ENCODE measurements at regions not wholly inside any gene's neighbourhood (a gene's known extent, or its start where the extent isn't known, plus 50 kb on each side); places are given as distances from the start of the nearest gene placed in this dataset.

DNA sequence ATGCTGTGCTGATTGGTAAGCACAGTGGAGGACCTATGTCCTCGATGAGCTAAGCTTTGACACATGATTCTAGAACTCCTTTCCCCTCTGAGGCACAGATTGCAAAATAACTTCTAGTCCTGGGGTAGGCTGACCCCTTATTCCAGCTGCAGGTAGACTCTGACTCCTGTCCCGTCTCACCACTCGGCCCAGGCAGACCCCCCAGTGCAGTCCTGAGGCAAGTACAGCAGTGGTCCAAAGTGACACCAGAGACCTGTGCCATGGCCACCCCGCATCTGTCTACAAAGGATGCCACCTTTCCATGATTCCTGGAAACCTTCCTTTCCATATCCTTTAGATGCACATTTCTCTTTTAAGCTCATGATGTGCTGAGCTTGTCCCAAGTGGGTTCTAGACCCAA lies 482.5 kb downstream of the ZNF536 start:
- Histone ChIP-seq H3K9me2 (replicated peaks; ENCODE audit: insufficient read depth, low read length) (no peaks in the 10 kb centered on the region), H3K4me1 (ENCODE audit: low read length) (no peaks in the 10 kb centered on the region), H3K4me2 (ENCODE audit: low read depth, low read length, poor library complexity, severe bottlenecking) (no peak overlapping the region), H3K79me2 (ENCODE audit: low read length) (no peaks in the 10 kb centered on the region), H3K4me3 (ENCODE audit: low read length) (no peak overlapping the region), H3K9ac (ENCODE audit: low read length) (no peak overlapping the region), H3K27ac (ENCODE audit: low read length) (no peak overlapping the region), H3K27me3 (ENCODE audit: low read length) (no peaks in the 10 kb centered on the region), H3K9me3 (ENCODE audit: low read length) (no peaks in the 10 kb centered on the region), H4K20me1 (ENCODE audit: insufficient read depth, low read depth, low read length) (no peaks in the 10 kb centered on the region), H3K36me3 (ENCODE audit: insufficient read depth, low read length) (no peaks in the 10 kb centered on the region), H2AFZ (ENCODE audit: low read length) (no peak overlapping the region)
- no peak for DNase-seq

DNA sequence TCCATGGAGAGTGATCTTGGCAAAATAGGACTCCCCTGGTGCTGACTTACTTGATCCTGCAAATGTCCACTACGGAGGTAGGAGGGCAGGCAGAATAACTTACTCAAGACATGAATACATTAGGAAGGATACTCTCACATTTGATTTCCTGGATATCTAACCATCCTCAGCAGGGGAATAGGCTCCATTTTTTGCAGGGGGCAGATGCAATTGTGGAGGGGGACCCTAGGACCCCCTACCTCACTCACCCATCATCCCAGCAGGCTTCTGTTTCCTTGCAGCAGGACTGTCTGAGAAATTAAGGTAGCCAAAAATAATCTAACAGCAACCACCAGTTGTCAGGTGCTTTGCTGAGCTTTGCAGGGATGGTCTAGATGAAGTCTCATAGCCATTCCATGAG lies 482.0 kb downstream of the ZNF536 start:
- Histone ChIP-seq H3K4me2 (ENCODE audit: low read depth, low read length, poor library complexity, severe bottlenecking) (no peak overlapping the region), H3K79me2 (ENCODE audit: low read length) (no peaks in the 10 kb centered on the region), H3K27me3 (ENCODE audit: low read length) (no peaks in the 10 kb centered on the region), H3K4me1 (ENCODE audit: low read length) (no peaks in the 10 kb centered on the region), H3K9me3 (ENCODE audit: low read length) (no peaks in the 10 kb centered on the region), H3K9me2 (replicated peaks; ENCODE audit: insufficient read depth, low read length) (no peaks in the 10 kb centered on the region), H3K27ac (ENCODE audit: low read length) (no peak overlapping the region), H3K9ac (ENCODE audit: low read length) (no peak overlapping the region), H2AFZ (ENCODE audit: low read length) (no peak overlapping the region), H4K20me1 (ENCODE audit: insufficient read depth, low read depth, low read length) (no peaks in the 10 kb centered on the region), H3K4me3 (ENCODE audit: low read length) (no peak overlapping the region), H3K36me3 (ENCODE audit: insufficient read depth, low read length) (no peaks in the 10 kb centered on the region)
- no peak for DNase-seq

DNA sequence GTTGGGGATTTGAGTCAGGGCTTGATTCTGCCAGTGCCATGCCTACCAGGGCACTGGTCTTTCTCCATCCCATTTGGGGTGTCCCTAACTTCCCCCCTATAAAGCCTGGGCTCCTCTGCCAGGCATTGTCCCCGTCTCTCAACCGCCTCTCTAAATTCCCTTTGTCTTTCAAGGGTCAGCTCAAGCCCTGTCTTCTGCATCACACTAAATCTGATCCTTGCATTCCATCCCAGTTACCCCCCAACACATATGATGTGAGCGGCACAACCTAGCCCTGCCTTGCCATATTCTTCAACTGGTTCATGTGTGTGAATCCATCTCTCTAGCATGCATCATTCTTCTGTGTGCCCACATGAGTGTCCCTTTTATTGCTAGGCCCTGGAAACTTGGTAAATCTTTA lies 480.9 kb downstream of the ZNF536 start:
- H3K9me3 ChIP-seq (ENCODE audit: low read length), result no peaks in the 10 kb centered on the region
- H2AFZ ChIP-seq (ENCODE audit: low read length), result no peak overlapping the region
- no peaks in the 10 kb centered on the region for H3K79me2 ChIP-seq (ENCODE audit: low read length)
- no peaks in the 10 kb centered on the region for H3K36me3 ChIP-seq (ENCODE audit: insufficient read depth, low read length)
- H3K9ac ChIP-seq (ENCODE audit: low read length), result no peak overlapping the region
- H3K4me3 ChIP-seq (ENCODE audit: low read length), result no peak overlapping the region
- no peaks in the 10 kb centered on the region for H3K4me1 ChIP-seq (ENCODE audit: low read length)
- no peaks in the 10 kb centered on the region for H3K27me3 ChIP-seq (ENCODE audit: low read length)
- H4K20me1 ChIP-seq (ENCODE audit: insufficient read depth, low read depth, low read length), result no peaks in the 10 kb centered on the region
- no peaks in the 10 kb centered on the region for H3K9me2 ChIP-seq (replicated peaks; ENCODE audit: insufficient read depth, low read length)
- no peak for DNase-seq
- no peak overlapping the region for H3K4me2 ChIP-seq (ENCODE audit: low read depth, low read length, poor library complexity, severe bottlenecking)
- no peak overlapping the region for H3K27ac ChIP-seq (ENCODE audit: low read length)

DNA sequence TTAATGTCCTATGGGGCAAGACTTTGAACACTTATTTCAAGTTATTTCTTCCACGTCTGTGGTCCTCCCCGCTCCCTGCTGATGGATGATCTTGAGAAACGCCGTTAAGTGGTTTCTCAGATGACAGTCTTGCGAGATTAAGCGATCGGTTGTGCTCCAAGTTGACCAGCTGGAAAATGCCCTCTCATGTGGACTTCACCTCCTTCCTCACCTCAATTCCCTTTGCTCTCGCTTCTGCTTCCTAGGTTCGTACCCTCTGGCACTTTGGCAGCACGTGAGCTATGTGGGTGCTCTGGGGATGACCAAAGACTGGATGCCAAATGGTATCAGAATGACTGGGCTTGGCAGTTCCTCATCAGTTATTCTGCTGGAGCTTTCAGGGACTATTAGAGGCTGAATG lies 480.0 kb downstream of the ZNF536 start:
- no peaks in the 10 kb centered on the region for H3K9me3 ChIP-seq (ENCODE audit: low read length)
- H3K4me3 ChIP-seq (ENCODE audit: low read length), result no peak overlapping the region
- H2AFZ ChIP-seq (ENCODE audit: low read length), result no peak overlapping the region
- no peaks in the 10 kb centered on the region for H3K4me1 ChIP-seq (ENCODE audit: low read length)
- H3K9ac ChIP-seq (ENCODE audit: low read length), result no peak overlapping the region
- H3K27ac ChIP-seq (ENCODE audit: low read length), result no peak overlapping the region
- no peaks in the 10 kb centered on the region for H3K27me3 ChIP-seq (ENCODE audit: low read length)
- H4K20me1 ChIP-seq (ENCODE audit: insufficient read depth, low read depth, low read length), result no peaks in the 10 kb centered on the region
- no peaks in the 10 kb centered on the region for H3K36me3 ChIP-seq (ENCODE audit: insufficient read depth, low read length)
- no peaks in the 10 kb centered on the region for H3K9me2 ChIP-seq (replicated peaks; ENCODE audit: insufficient read depth, low read length)
- H3K4me2 ChIP-seq (ENCODE audit: low read depth, low read length, poor library complexity, severe bottlenecking), result no peak overlapping the region
- DNase-seq, result no peak
- no peaks in the 10 kb centered on the region for H3K79me2 ChIP-seq (ENCODE audit: low read length)

DNA sequence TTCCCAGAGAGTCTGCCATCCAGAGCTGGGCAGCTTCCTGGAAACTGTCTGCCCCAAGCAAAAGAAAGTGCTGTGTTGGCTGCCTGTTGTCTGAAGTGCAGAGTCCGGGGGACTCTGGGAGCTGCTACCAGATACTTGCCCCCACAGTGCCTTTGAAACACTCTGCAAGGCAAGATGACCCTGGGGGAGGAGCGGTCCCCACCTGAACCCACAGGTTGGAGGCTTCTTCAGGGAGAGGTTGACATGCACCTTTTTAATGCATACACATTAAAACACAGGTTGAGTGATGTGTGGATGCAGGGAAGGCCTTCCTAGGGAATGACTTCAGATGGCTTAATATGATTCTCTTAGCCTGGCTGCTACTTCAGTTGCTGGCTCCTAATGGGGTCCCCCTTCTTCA lies 479.5 kb downstream of the ZNF536 start:
- Histone ChIP-seq H3K4me2 (ENCODE audit: low read depth, low read length, poor library complexity, severe bottlenecking) (no peak overlapping the region), H3K4me3 (ENCODE audit: low read length) (no peak overlapping the region), H3K79me2 (ENCODE audit: low read length) (no peaks in the 10 kb centered on the region), H3K9me2 (replicated peaks; ENCODE audit: insufficient read depth, low read length) (no peaks in the 10 kb centered on the region), H3K4me1 (ENCODE audit: low read length) (no peaks in the 10 kb centered on the region), H2AFZ (ENCODE audit: low read length) (no peak overlapping the region), H3K36me3 (ENCODE audit: insufficient read depth, low read length) (no peaks in the 10 kb centered on the region), H3K27me3 (ENCODE audit: low read length) (no peaks in the 10 kb centered on the region), H3K27ac (ENCODE audit: low read length) (no peak overlapping the region), H3K9ac (ENCODE audit: low read length) (no peak overlapping the region), H4K20me1 (ENCODE audit: insufficient read depth, low read depth, low read length) (no peaks in the 10 kb centered on the region), H3K9me3 (ENCODE audit: low read length) (no peaks in the 10 kb centered on the region)
- DNase-seq, result no peak

DNA sequence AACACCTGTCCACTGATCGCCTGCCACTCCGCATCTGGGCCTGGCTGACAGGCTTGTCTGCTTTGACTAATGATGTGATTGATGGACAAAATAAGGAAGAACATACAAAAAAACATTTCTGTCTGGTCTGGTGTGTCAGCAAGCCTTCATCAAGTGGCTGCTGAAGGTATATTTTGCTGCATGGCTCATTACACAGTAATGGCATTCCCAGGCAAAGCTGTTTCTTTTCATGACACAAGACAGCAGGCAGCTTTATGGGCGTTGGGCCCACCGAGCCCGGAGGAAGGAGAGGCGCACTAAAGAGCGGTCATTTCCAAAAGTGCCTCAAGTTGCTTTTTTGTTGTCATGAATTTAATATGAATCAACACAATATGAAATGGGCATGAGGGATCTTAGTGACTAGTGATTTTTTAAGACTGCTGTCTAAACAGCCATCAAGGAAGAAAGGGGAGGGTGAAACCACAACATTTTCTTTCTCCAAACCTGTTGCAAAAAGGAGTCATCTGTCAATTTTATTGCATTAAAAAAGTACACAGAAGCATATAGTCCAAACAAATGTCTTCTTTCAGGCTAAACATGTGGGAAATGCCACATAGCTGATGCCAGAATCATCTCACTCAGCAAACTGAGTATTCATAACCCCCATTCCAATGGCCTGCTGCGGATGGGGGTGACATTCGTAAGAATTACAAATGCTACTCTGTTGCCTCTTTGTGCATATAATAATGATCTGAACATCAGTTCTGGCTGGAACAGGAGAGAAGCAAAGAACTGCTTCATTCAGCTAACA lies 476.6 kb downstream of the ZNF536 start:
- no peak for DNase-seq
- H4K20me1 ChIP-seq (ENCODE audit: insufficient read depth, low read depth, low read length), result no peaks in the 10 kb centered on the region
- no peak overlapping the region for H3K9ac ChIP-seq (ENCODE audit: low read length)
- H3K9me3 ChIP-seq (ENCODE audit: low read length), result no peaks in the 10 kb centered on the region
- H3K36me3 ChIP-seq (ENCODE audit: insufficient read depth, low read length), result no peaks in the 10 kb centered on the region
- H3K4me3 ChIP-seq (ENCODE audit: low read length), result no peak overlapping the region
- H3K27ac ChIP-seq (ENCODE audit: low read length), result no peak overlapping the region
- H3K9me2 ChIP-seq (replicated peaks; ENCODE audit: insufficient read depth, low read length), result no peaks in the 10 kb centered on the region
- no peaks in the 10 kb centered on the region for H3K4me1 ChIP-seq (ENCODE audit: low read length)
- H3K79me2 ChIP-seq (ENCODE audit: low read length), result no peaks in the 10 kb centered on the region
- no peaks in the 10 kb centered on the region for H3K27me3 ChIP-seq (ENCODE audit: low read length)
- H2AFZ ChIP-seq (ENCODE audit: low read length), result no peak overlapping the region
- H3K4me2 ChIP-seq (ENCODE audit: low read depth, low read length, poor library complexity, severe bottlenecking), result no peak overlapping the region

DNA sequence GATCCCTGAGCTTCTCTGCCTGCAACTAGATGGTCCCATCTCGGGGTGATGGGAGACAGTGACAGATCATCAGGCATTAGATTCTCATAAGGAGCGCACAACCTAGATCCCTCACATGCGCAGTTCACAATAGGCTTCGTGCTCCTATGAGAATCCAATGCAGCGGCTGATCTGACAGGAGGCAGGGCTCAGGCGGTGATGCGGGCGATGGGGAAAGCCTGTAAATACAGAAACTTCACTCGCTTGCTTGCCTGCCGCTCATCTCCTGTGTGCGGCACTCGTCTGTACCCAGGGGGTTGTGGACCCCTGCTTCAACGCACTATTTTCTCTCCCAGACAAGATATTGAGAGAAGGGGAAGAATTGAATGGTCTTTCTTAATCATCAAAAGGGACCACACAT lies 473.9 kb downstream of the ZNF536 start:
- H2AFZ ChIP-seq (ENCODE audit: low read length), result no peak overlapping the region
- H3K4me1 ChIP-seq (ENCODE audit: low read length), result no peaks in the 10 kb centered on the region
- no peaks in the 10 kb centered on the region for H3K79me2 ChIP-seq (ENCODE audit: low read length)
- no peaks in the 10 kb centered on the region for H3K36me3 ChIP-seq (ENCODE audit: insufficient read depth, low read length)
- H3K9me2 ChIP-seq (replicated peaks; ENCODE audit: insufficient read depth, low read length), result no peaks in the 10 kb centered on the region
- H3K27me3 ChIP-seq (ENCODE audit: low read length), result no peaks in the 10 kb centered on the region
- H3K27ac ChIP-seq (ENCODE audit: low read length), result no peak overlapping the region
- no peak overlapping the region for H3K4me3 ChIP-seq (ENCODE audit: low read length)
- H4K20me1 ChIP-seq (ENCODE audit: insufficient read depth, low read depth, low read length), result no peaks in the 10 kb centered on the region
- no peak overlapping the region for H3K9ac ChIP-seq (ENCODE audit: low read length)
- H3K9me3 ChIP-seq (ENCODE audit: low read length), result no peaks in the 10 kb centered on the region
- H3K4me2 ChIP-seq (ENCODE audit: low read depth, low read length, poor library complexity, severe bottlenecking), result no peak overlapping the region
- no peak for DNase-seq

DNA sequence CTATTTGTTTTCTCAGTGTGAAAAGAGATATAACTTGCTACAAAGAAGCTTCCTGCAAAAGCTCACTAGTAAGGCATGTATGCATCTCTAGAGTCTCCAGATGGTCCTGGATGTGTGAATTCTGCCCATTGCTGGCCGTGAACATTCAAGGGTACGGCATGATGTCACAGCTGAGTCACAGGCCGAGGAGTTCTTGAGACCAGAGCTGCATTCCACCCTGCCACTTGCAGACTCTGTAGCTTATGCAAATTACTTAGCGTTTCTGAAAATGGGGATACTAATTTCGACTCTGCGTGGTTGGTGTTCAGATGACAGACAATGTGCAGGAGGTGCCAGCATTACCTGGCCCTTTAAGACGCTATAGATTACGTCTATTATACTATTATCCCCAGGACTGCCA lies 470.7 kb downstream of the ZNF536 start:
- Histone ChIP-seq H3K27ac (ENCODE audit: low read length) (no peak overlapping the region), H3K9me2 (replicated peaks; ENCODE audit: insufficient read depth, low read length) (no peaks in the 10 kb centered on the region), H3K4me3 (ENCODE audit: low read length) (no peak overlapping the region)

More for the DNA sequence above, 470.7 kb downstream of the ZNF536 start:
- Histone ChIP-seq H3K27me3 (ENCODE audit: low read length) (no peaks in the 10 kb centered on the region), H3K79me2 (ENCODE audit: low read length) (no peaks in the 10 kb centered on the region), H3K36me3 (ENCODE audit: insufficient read depth, low read length) (no peaks in the 10 kb centered on the region), H4K20me1 (ENCODE audit: insufficient read depth, low read depth, low read length) (no peaks in the 10 kb centered on the region), H3K9ac (ENCODE audit: low read length) (no peak overlapping the region), H3K9me3 (ENCODE audit: low read length) (no peaks in the 10 kb centered on the region), H3K4me1 (ENCODE audit: low read length) (no peaks in the 10 kb centered on the region), H3K4me2 (ENCODE audit: low read depth, low read length, poor library complexity, severe bottlenecking) (no peak overlapping the region), H2AFZ (ENCODE audit: low read length) (no peak overlapping the region)
- DNase-seq, result no peak

Measured in Karpas-422 (cell line).